Stimulated activated CD4-positive, alpha-beta T cell treated with anti-CD3 and anti-CD28 coated beads, Interleukin-4, amount 100 ng/mL, for 4 hours (primary cell): ENCODE measurements at regions not wholly inside any gene's neighbourhood (a gene's known extent, or its start where the extent isn't known, plus 50 kb on each side); places are given as distances from the start of the nearest gene placed in this dataset.

ENCODE experiments used
- DNase-seq, 2 experiments: peaks; one replicate each; pipeline ENCODE4 v3.0.0-alpha.2; 2020

DNA sequence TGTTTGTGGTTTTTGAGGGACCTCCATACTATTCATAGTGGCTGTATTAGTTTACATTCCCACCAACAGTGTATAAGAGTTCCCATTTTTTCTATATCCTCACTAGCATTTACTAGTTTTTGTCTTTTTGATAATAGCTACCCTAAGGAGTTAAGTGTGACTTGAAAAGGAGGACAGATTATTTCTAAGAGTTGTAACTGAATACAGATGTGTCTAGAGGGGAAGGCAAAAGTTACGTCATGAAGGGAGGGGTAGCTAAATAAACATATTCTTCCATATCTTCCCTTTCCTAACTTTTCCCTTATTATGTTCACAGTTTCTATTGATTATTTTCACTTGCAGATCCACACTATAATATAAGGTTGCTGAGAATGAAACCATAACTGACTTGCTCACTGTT is 1315.7 kb upstream of the ZEB2 start:
- no peak for DNase-seq

GRCh38 chr2:145832681-145833080 is 1312.8 kb upstream of the ZEB2 start:
- no peak for DNase-seq

- DNase-seq: no peak
These were observed 1310.0 kb upstream of the ZEB2 start for GRCh38 chr2:145829931-145830330.

GRCh38 chr2:145827235-145827634 is 1307.3 kb upstream of the ZEB2 start:
- no peak for DNase-seq

GRCh38 chr2:145824384-145824783 is 1304.5 kb upstream of the ZEB2 start:
- DNase-seq: no peak

DNA sequence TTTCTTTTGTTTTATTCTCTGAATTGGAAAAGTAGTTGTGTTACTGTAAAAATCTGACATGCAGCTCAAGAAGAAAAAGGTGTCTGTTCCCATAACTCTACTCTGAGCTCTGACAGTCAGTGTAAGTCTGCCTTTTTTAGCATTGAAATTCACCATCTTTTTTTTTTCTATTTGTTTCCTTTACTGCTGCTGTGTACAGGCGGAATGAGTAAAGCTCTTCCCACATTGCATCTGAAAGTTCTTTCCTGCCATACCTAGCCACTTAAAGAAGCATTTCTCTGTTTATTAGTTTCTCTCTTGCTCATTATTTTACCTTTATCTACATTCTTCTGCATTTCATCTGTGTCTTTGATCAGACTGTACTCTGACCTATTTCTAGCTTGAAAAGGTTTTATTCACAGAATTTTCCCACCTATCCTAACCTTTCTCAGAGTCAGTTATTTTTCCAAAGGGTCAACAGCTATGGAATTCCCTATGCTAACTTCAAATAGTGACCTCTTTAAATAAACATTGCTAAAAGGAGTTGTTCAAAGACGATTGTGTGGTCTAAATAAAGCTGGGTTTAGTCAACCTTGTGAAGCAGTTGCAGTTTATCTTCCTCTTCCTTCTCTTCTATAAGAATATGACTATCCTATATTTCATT is 1303.1 kb upstream of the ZEB2 start:
- DNase-seq: no peak

DNA sequence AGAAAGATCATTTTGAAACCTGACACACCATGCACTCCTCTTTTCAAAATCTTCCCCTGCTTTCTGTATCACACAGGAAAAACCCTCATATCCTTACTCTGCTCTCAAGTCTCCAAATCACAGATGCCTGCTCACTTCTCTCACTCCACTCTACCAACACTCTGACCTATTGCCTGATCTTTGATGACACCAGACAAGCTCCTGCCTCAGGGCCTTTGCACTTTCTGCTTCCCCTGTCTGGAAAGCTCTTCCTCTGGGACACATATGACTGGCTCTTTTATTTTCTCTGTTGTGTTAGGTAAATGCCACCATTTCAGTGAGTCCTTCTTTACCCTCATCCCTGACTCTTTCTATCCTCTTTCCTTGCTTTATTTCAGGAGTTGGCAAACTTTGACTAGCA is 1300.7 kb upstream of the ZEB2 start:
- DNase-seq: no peak

- no peak for DNase-seq
These were observed 1299.1 kb upstream of the ZEB2 start for GRCh38 chr2:145818890-145819504.

DNA sequence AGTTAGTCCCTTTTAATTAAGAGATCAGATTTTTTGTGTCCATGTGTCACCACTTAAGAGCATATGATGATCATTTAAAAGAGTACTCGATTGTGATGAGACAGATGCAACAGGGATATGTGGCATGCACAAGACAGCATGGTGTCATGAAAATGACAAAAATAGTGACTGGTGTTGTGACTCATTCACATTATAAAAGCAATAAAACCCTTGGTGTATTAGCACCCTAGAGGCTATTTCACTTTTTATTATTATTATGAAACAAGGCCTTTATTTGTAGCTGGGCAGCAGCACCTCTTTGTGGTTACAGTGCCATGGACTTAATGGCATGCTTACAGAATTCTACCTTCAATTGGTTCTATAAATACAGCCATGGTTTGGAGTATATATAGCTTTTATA is 1296.0 kb upstream of the ZEB2 start:
- no peak for DNase-seq

DNA sequence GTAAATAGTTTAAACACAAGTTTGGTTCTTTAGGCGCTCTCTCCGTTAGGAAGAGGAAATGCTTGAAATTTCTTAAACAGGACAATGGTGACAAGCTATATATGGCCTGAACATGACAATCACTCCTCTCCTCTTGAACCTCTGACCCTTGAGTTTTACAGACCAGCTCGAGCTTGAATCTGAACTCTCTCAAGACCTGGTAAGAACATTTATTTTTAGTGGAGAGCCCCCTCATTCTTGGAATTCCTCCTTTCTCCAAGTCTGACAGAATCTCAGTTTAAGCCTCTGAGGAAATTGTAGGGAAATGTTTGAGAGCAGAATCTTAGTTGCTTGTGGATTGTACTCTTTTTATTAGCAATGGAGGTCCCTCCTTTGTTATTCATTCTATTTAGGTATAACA is 1293.6 kb upstream of the ZEB2 start:
- DNase-seq: no peak

- DNase-seq: no peak
These were observed 1292.2 kb upstream of the ZEB2 start for GRCh38 chr2:145812165-145812554.

GRCh38 chr2:145811276-145812164 is 1291.6 kb upstream of the ZEB2 start:
- DNase-seq: no peak

GRCh38 chr2:145807968-145808367 is 1288.0 kb upstream of the ZEB2 start:
- no peak for DNase-seq

GRCh38 chr2:145807554-145807953 is 1287.6 kb upstream of the ZEB2 start:
- no peak for DNase-seq

DNA sequence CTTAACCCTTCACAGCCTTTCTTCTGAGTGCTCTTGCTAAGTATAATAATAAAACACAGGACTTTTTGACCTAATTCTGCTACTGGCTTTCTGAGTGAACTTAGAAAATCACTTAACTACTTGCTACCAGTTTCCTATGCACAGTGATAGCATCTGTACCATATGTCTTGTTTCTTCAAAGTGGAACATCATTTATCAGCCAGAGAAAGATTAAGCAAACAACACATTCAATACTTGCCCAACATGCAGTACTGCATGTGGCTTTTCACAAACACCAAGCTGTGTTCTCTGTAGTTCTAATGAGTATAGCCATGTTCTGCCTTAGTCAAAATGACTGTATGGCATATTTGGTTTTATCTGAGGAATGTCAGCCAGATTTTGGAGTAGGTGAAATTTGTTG is 1286.6 kb upstream of the ZEB2 start:
- no peak for DNase-seq

GRCh38 chr2:145802133-145802532 is 1282.2 kb upstream of the ZEB2 start:
- DNase-seq: no peak

DNA sequence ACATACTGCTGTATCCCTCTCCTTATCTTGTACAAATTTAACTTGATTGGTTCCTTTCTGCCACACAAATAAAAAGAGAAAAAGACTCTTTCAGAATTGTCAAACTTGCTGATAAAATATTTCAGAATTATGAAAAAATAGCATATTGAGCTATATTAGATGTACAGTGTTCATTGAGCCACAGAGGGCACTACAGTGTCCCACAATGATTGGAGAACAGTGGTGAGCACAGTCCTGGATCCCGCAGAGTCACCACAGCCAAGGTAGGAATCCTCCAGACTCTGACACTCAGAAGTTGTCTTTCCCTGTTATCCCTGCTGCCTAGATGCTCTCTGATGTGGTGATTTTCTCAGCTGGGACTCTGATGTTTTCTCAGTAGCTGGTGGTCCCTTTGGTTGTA is 1281.3 kb upstream of the ZEB2 start:
- no peak for DNase-seq

- DNase-seq: no peak
These were observed 1280.5 kb upstream of the ZEB2 start for GRCh38 chr2:145800151-145801091.

DNA sequence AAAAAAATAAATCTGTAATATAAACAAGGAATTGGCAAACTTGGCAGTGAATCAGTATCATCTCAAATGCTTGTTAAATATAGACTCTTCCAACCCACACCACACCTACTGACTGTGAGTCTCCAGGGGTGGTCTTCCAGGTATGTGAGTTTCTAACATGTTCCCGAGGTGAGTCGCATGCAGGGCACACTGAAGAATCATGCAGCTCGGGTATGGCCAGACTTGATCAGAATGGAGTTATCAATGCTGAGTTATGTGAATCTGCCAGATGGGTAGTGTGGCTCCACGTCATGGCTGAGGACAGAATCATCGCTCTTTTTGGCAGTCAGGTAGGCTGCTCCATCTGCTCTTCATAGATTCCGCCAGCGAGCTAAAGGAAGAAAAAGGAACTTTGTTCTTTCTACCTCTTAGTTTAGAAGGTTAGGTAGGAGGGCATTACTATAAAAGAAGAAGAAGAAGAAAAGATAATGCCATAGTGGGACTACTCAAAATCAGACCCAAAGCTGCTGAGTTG is 1279.7 kb upstream of the ZEB2 start:
- DNase-seq: no peak

DNA sequence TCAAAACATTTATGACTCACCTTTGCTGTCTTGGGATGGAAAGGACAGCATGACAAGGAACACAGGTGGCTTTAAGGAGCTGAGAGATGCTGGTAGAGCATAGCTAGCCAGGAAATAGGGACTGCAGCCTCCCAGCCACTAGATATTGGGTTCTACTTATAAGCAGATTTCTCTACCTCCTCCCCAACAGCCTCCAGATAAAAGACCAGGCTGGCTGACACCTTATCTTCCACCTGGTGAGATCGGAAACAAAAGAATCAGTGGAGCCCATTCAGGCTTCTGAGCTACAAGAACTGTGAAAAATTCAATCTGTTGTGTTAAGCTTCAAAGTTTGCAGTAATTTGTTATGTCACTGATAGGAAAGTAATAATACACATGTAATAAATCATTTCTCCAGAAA is 1278.5 kb upstream of the ZEB2 start:
- DNase-seq: no peak

DNA sequence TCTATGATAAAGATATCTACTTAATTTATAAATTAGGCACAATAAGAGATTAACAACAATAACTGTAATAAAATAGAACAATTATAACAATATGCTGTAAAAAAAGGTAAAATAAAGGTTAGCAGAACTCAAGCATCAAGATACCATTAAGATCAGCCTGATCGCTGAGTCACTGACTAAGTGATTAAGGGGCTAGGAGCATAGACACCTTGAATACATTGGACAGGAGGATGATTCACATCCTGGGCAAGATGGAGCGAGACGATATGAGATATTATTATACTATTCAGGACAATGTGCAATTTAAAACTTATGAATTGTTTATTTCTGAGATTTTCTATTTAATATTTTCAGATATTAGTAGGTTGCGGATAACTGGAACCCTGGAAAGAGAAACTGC is 1277.8 kb upstream of the ZEB2 start:
- no peak for DNase-seq

DNA sequence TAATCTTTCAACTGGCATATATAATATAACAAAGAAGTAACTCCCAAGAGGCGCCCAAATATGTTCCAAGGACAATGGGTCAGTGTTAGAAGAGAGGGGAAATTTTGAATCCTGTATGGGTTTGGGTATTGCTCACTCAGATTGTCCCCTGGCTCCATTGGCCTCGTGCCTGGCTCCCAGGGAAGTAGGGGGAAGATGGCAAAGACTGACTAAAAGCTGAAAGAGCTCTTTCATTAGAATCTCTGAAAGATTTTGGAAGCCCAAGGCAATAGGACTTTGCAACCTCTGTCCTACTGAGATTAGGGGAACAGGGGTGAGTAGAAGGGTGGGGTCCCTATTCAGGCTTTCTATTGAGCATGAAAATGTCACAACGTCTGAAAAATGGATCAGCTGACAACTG is 1272.8 kb upstream of the ZEB2 start:
- DNase-seq: no peak

DNA sequence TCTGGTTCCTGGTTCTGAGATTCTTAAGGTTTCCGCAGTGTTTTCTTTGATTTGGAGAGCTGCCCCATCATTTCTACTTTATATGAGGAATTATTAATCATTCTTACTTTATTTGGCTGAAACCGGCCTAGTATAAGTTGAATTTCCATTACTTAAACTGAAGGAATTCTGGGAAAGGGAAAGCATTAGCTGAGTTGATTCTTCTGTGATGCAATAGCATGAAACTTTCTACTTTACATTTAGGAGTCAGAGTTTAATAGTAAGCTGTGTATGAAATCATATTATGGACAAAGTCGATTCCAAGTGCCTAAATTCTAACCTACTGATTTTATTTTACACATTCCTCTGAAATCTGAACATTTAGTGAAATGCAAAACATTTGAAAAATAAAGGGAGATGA is 1269.7 kb upstream of the ZEB2 start:
- no peak for DNase-seq
